OCI-LY7 (cell line): ENCODE measurements at regions not wholly inside any gene's neighbourhood (a gene's known extent, or its start where the extent isn't known, plus 50 kb on each side); places are given as distances from the start of the nearest gene placed in this dataset.

Experiments used
- EZH2phosphoT487 ChIP-seq: fragments of 200-600 bp; sonication (generic); IDR thresholded peaks from 2 replicates; pipeline ENCODE4 v1.6.1; 2018; ENCODE audit warnings: low read depth, borderline replicate concordance, mild to moderate bottlenecking, mixed run types, antibody characterized with exemption, low read length, moderate library complexity, mixed read lengths
- TF ChIP-seq, protein P1 (sequence below): fragments of 200-600 bp; sonication (generic); conservative IDR thresholded peaks from 2 replicates; pipeline ENCODE4 v1.5.1; 2014; ENCODE audit warnings: mild to moderate bottlenecking, antibody characterized with exemption, low read length, moderate library complexity, mixed read lengths

DNA sequence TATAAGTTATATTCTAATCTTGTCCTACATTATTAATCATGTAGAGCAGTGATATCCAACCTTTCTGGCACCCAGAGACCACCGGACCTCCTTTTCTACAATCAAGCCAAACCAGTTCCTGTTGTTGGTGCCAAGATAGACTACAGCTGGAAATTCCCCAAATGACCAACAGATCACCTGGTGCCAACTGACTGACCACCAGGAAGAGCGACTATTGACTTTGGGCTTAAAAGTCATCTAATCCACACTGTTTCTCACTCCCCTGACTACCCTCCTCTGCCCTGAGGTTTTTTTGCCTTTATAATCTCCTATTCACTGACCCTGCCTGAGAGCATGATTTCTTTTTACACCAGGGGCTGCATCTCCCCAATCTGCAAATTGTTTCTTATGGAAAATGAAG, 425.2 kb downstream of the TTLL7 start:
- TF ChIP-seq, protein P1, sequence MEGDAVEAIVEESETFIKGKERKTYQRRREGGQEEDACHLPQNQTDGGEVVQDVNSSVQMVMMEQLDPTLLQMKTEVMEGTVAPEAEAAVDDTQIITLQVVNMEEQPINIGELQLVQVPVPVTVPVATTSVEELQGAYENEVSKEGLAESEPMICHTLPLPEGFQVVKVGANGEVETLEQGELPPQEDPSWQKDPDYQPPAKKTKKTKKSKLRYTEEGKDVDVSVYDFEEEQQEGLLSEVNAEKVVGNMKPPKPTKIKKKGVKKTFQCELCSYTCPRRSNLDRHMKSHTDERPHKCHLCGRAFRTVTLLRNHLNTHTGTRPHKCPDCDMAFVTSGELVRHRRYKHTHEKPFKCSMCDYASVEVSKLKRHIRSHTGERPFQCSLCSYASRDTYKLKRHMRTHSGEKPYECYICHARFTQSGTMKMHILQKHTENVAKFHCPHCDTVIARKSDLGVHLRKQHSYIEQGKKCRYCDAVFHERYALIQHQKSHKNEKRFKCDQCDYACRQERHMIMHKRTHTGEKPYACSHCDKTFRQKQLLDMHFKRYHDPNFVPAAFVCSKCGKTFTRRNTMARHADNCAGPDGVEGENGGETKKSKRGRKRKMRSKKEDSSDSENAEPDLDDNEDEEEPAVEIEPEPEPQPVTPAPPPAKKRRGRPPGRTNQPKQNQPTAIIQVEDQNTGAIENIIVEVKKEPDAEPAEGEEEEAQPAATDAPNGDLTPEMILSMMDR, result no peak
- no peak for TF ChIP-seq EZH2phosphoT487
